Rectal smooth muscle tissue (tissue), 1 donor: ENCODE measurements at regions not wholly inside any gene's neighbourhood (a gene's known extent, or its start where the extent isn't known, plus 50 kb on each side); places are given as distances from the start of the nearest gene placed in this dataset.

ENCODE experiments used
- H3K27ac ChIP-seq: one replicate; pipeline ENCODE4 v1.7.0; 2013; ENCODE audit warnings: low read depth, low read length, inconsistent platforms
- H3K27me3 ChIP-seq: one replicate; pipeline ENCODE4 v1.7.0; 2013; ENCODE audit warnings: low read length; ENCODE audit not compliant: control insufficient read depth, insufficient read depth
- H3K36me3 ChIP-seq: one replicate; pipeline ENCODE4 v1.7.0; 2013; ENCODE audit warnings: low read length; ENCODE audit not compliant: control insufficient read depth, insufficient read depth
- H3K4me1 ChIP-seq: one replicate; pipeline ENCODE4 v1.7.0; 2013; ENCODE audit warnings: low read length; ENCODE audit not compliant: control insufficient read depth, insufficient read depth
- H3K4me3 ChIP-seq: one replicate; pipeline ENCODE4 v1.7.0; 2013; ENCODE audit warnings: low read length
- H3K9ac ChIP-seq: one replicate; pipeline ENCODE4 v1.7.0; 2013; ENCODE audit warnings: low read length

GRCh38 chr18:39296293-39296888, 1730.8 kb upstream of the CELF4 start:
- Histone ChIP-seq H3K4me3 (no peak overlapping the region), H3K27me3 (no peaks in the 10 kb centered on the region)

GRCh38 chr18:39276764-39277163, 1711.2 kb upstream of the CELF4 start:
- no peaks in the 10 kb centered on the region for H3K36me3 ChIP-seq
- no peak overlapping the region for H3K9ac ChIP-seq
- H3K4me1 ChIP-seq, result no peaks in the 10 kb centered on the region
- H3K27me3 ChIP-seq, result no peaks in the 10 kb centered on the region
- no peak overlapping the region for H3K27ac ChIP-seq
- H3K4me3 ChIP-seq, result no peak overlapping the region

More at GRCh38 chr18:39296293-39296888, 1730.8 kb upstream of the CELF4 start:
- no peak overlapping the region for H3K27ac ChIP-seq
- no peaks in the 10 kb centered on the region for H3K36me3 ChIP-seq
- no peak overlapping the region for H3K9ac ChIP-seq
- no peaks in the 10 kb centered on the region for H3K4me1 ChIP-seq

- Histone ChIP-seq H3K9ac (no peak overlapping the region), H3K4me3 (no peak overlapping the region), H3K4me1 (no peaks in the 10 kb centered on the region), H3K27ac (no peak overlapping the region), H3K36me3 (no peaks in the 10 kb centered on the region), H3K27me3 (no peaks in the 10 kb centered on the region)
Observed at GRCh38 chr18:39274535-39274934, 1708.9 kb upstream of the CELF4 start.

- Histone ChIP-seq H3K36me3 (no peaks in the 10 kb centered on the region), H3K27ac (no peak overlapping the region), H3K4me3 (no peak overlapping the region), H3K9ac (no peak overlapping the region), H3K27me3 (no peaks in the 10 kb centered on the region), H3K4me1 (no peaks in the 10 kb centered on the region)
Observed at GRCh38 chr18:39272230-39272629, 1706.6 kb upstream of the CELF4 start.

GRCh38 chr18:39271654-39272053, 1706.1 kb upstream of the CELF4 start:
- no peak overlapping the region for H3K9ac ChIP-seq
- no peak overlapping the region for H3K4me3 ChIP-seq
- H3K4me1 ChIP-seq, result no peaks in the 10 kb centered on the region
- H3K27ac ChIP-seq, result no peak overlapping the region
- H3K36me3 ChIP-seq, result no peaks in the 10 kb centered on the region
- no peaks in the 10 kb centered on the region for H3K27me3 ChIP-seq

GRCh38 chr18:39260565-39260964, 1695.0 kb upstream of the CELF4 start:
- Histone ChIP-seq H3K36me3 (no peaks in the 10 kb centered on the region), H3K27me3 (no peaks in the 10 kb centered on the region)

GRCh38 chr18:39259736-39260135, 1694.1 kb upstream of the CELF4 start:
- H3K36me3 ChIP-seq, result no peaks in the 10 kb centered on the region
- H3K9ac ChIP-seq, result no peak overlapping the region
- no peaks in the 10 kb centered on the region for H3K27me3 ChIP-seq
- no peaks in the 10 kb centered on the region for H3K4me1 ChIP-seq
- no peak overlapping the region for H3K27ac ChIP-seq
- H3K4me3 ChIP-seq, result no peak overlapping the region

More at GRCh38 chr18:39260565-39260964, 1695.0 kb upstream of the CELF4 start:
- Histone ChIP-seq H3K4me3 (no peak overlapping the region), H3K27ac (no peak overlapping the region), H3K9ac (no peak overlapping the region), H3K4me1 (no peaks in the 10 kb centered on the region)

GRCh38 chr18:39244242-39244641, 1678.6 kb upstream of the CELF4 start:
- no peaks in the 10 kb centered on the region for H3K36me3 ChIP-seq
- H3K27ac ChIP-seq, result no peak overlapping the region
- no peak overlapping the region for H3K9ac ChIP-seq
- no peaks in the 10 kb centered on the region for H3K27me3 ChIP-seq
- H3K4me1 ChIP-seq, result no peaks in the 10 kb centered on the region
- no peak overlapping the region for H3K4me3 ChIP-seq

- Histone ChIP-seq H3K9ac (no peak overlapping the region), H3K27ac (no peak overlapping the region), H3K4me1 (no peaks in the 10 kb centered on the region), H3K4me3 (no peak overlapping the region), H3K36me3 (no peaks in the 10 kb centered on the region), H3K27me3 (no peaks in the 10 kb centered on the region)
Observed at GRCh38 chr18:39241534-39241933, 1675.9 kb upstream of the CELF4 start.

- Histone ChIP-seq H3K27me3 (no peaks in the 10 kb centered on the region), H3K36me3 (no peaks in the 10 kb centered on the region), H3K27ac (no peak overlapping the region), H3K9ac (no peak overlapping the region), H3K4me3 (no peak overlapping the region), H3K4me1 (no peaks in the 10 kb centered on the region)
Observed at GRCh38 chr18:39238981-39239660, 1673.5 kb upstream of the CELF4 start.

GRCh38 chr18:39235118-39235719, 1669.6 kb upstream of the CELF4 start:
- H3K4me3 ChIP-seq, result no peak overlapping the region
- no peaks in the 10 kb centered on the region for H3K36me3 ChIP-seq
- no peaks in the 10 kb centered on the region for H3K27me3 ChIP-seq
- no peaks in the 10 kb centered on the region for H3K4me1 ChIP-seq
- no peak overlapping the region for H3K9ac ChIP-seq
- no peak overlapping the region for H3K27ac ChIP-seq

- no peak overlapping the region for H3K4me3 ChIP-seq
- no peak overlapping the region for H3K27ac ChIP-seq
- no peaks in the 10 kb centered on the region for H3K27me3 ChIP-seq
- no peaks in the 10 kb centered on the region for H3K4me1 ChIP-seq
- no peaks in the 10 kb centered on the region for H3K36me3 ChIP-seq
- no peak overlapping the region for H3K9ac ChIP-seq
Observed at GRCh38 chr18:39232937-39233336, 1667.3 kb upstream of the CELF4 start.

GRCh38 chr18:39232490-39232889, 1666.9 kb upstream of the CELF4 start:
- H3K4me1 ChIP-seq, result no peaks in the 10 kb centered on the region
- no peaks in the 10 kb centered on the region for H3K27me3 ChIP-seq
- H3K36me3 ChIP-seq, result no peaks in the 10 kb centered on the region
- H3K27ac ChIP-seq, result no peak overlapping the region
- no peak overlapping the region for H3K9ac ChIP-seq
- H3K4me3 ChIP-seq, result no peak overlapping the region
